ENCODE measurements at regions not wholly inside any gene's neighbourhood (a gene's known extent, or its start where the extent isn't known, plus 50 kb on each side); places are given as distances from the start of the nearest gene placed in this dataset.
"Not testable (repeated sequence)": the region's sequence is repeated elsewhere in the genome, so short reads cannot be mapped to it uniquely, and the experiment has no call there.

DNA sequence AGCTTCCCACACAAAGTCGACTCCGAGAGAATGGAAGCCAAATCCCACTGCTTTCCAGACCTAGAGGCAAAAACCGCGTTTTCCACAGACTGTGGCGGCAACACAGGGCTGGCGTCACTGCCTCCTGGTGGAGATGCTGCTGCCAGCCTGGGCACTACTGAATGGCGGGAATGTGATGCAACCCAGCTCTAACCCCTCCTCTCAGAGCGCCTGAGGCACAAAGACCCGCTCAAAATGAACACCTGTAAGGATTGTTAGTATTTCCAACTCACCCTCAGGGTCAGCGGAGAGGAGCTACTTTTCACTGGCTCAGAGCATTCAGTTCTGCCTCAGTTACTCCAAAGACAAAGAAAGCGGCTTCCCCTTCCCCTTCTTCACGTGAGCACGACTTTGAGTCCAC lies 548.0 kb upstream of the SALL3 start:
- ATAC-seq = no peak
- TF ChIP-seq, protein P1, sequence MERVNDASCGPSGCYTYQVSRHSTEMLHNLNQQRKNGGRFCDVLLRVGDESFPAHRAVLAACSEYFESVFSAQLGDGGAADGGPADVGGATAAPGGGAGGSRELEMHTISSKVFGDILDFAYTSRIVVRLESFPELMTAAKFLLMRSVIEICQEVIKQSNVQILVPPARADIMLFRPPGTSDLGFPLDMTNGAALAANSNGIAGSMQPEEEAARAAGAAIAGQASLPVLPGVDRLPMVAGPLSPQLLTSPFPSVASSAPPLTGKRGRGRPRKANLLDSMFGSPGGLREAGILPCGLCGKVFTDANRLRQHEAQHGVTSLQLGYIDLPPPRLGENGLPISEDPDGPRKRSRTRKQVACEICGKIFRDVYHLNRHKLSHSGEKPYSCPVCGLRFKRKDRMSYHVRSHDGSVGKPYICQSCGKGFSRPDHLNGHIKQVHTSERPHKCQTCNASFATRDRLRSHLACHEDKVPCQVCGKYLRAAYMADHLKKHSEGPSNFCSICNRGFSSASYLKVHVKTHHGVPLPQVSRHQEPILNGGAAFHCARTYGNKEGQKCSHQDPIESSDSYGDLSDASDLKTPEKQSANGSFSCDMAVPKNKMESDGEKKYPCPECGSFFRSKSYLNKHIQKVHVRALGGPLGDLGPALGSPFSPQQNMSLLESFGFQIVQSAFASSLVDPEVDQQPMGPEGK (CRISPR knock-in tag; IDR thresholded peaks at IDR 0.05; ENCODE audit: borderline replicate concordance) = no peak
- TF ChIP-seq SNAI2 (CRISPR knock-in tag; IDR thresholded peaks at IDR 0.05) (no peak), PPARA (CRISPR knock-in tag; IDR thresholded peaks at IDR 0.05; ENCODE audit: borderline replicate concordance) (no peak), TCF4 (CRISPR knock-in tag; IDR thresholded peaks at IDR 0.05; ENCODE audit: borderline replicate concordance) (no peak), ZFP30 (CRISPR knock-in tag; IDR thresholded peaks at IDR 0.05) (no peak), ZNF565 (CRISPR knock-in tag; conservative IDR thresholded peaks at IDR 0.05; ENCODE audit: low read depth) (no peak), CSDC2 (CRISPR knock-in tag; IDR thresholded peaks at IDR 0.05) (no peak), ZFP3 (CRISPR knock-in tag; IDR thresholded peaks at IDR 0.05) (no peak)

DNA sequence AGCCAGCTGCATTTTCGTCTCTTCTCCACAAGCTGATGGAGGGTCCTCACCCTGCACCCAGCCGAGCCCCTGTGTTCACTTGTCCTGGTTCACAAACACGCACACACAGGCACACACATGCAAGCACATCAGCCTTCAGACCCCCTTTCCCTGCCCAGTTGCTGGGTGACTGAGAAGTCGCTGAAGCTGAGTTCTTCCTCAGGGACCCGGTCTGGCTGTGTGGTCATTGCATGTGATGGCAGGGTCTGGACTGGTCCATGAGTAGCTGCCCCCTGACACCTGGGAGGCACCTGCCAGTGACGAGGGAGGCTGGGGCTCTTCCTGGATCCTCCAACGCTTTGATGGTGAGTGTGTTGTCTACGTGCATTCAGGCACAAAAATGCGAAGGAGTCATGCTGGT lies 546.1 kb upstream of the SALL3 start:
- TF ChIP-seq ESRRG (CRISPR knock-in tag; IDR thresholded peaks at IDR 0.05) (no peak), GLIS3 (CRISPR knock-in tag; IDR thresholded peaks at IDR 0.05) (no peak)
- TF ChIP-seq, protein P2, sequence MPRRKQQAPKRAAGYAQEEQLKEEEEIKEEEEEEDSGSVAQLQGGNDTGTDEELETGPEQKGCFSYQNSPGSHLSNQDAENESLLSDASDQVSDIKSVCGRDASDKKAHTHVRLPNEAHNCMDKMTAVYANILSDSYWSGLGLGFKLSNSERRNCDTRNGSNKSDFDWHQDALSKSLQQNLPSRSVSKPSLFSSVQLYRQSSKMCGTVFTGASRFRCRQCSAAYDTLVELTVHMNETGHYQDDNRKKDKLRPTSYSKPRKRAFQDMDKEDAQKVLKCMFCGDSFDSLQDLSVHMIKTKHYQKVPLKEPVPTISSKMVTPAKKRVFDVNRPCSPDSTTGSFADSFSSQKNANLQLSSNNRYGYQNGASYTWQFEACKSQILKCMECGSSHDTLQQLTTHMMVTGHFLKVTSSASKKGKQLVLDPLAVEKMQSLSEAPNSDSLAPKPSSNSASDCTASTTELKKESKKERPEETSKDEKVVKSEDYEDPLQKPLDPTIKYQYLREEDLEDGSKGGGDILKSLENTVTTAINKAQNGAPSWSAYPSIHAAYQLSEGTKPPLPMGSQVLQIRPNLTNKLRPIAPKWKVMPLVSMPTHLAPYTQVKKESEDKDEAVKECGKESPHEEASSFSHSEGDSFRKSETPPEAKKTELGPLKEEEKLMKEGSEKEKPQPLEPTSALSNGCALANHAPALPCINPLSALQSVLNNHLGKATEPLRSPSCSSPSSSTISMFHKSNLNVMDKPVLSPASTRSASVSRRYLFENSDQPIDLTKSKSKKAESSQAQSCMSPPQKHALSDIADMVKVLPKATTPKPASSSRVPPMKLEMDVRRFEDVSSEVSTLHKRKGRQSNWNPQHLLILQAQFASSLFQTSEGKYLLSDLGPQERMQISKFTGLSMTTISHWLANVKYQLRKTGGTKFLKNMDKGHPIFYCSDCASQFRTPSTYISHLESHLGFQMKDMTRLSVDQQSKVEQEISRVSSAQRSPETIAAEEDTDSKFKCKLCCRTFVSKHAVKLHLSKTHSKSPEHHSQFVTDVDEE (CRISPR knock-in tag; IDR thresholded peaks at IDR 0.05) = no peak
- ATAC-seq = no peak

DNA sequence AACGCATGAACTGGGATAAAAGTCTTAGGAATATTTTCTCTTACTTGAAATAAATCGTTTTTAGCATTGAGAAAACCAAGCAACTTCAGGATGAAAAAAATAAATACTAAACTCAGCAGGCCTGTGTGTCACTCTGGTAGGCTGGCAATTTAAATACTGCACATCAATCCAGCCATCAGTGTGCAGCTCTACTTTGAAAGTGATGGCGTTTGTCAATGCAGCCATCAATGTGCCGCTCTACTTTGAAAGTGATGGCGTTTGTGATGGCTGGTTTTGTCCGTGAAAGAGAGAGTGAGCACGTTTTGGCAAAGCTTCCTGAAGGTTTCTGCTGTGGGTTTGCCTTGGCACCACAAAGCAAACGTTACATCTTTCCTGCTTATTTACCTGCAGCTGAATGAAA lies 543.5 kb upstream of the SALL3 start:
- ATAC-seq = no peak
- no peak for TF ChIP-seq GLIS3 (CRISPR knock-in tag; IDR thresholded peaks at IDR 0.05)
- no peak for TF ChIP-seq SNAI2 (CRISPR knock-in tag; IDR thresholded peaks at IDR 0.05)
- TF ChIP-seq ZFP30 (CRISPR knock-in tag; IDR thresholded peaks at IDR 0.05) = no peak
- no peak for TF ChIP-seq BACH2 (CRISPR knock-in tag; IDR thresholded peaks at IDR 0.05; ENCODE audit: borderline replicate concordance)
- no peak for TF ChIP-seq ZFP3 (CRISPR knock-in tag; IDR thresholded peaks at IDR 0.05)
- TF ChIP-seq RARB (CRISPR knock-in tag; IDR thresholded peaks at IDR 0.05) = no peak
- TF ChIP-seq ARNTL (CRISPR knock-in tag; IDR thresholded peaks at IDR 0.05; ENCODE audit: borderline replicate concordance, low read depth) = no peak
- no peak for TF ChIP-seq ZNF70 (CRISPR knock-in tag; IDR thresholded peaks at IDR 0.05)
- no peak for TF ChIP-seq ESRRG (CRISPR knock-in tag; IDR thresholded peaks at IDR 0.05)
- TF ChIP-seq OSR1 (CRISPR knock-in tag; IDR thresholded peaks at IDR 0.05) = no peak

DNA sequence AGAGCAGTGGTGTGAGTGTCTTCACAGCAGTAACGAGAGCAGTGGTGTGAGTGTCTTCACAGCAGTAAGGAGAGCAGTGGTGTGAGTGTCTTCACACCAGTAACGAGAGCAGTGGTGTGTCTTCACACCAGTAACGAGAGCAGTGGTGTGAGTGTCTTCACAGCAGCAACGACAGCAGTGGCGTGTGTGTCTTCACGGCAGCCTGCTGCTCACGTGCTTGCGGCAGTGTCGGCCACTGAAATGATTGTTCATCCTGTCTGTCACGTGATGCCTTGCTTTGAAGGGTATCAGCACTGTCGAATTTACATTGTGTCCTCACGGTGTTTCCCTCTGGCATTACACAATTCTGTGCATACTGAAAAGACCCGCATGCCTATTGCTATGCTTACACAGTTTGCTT lies 541.4 kb upstream of the SALL3 start:
- ATAC-seq = not testable (repeated sequence)

DNA sequence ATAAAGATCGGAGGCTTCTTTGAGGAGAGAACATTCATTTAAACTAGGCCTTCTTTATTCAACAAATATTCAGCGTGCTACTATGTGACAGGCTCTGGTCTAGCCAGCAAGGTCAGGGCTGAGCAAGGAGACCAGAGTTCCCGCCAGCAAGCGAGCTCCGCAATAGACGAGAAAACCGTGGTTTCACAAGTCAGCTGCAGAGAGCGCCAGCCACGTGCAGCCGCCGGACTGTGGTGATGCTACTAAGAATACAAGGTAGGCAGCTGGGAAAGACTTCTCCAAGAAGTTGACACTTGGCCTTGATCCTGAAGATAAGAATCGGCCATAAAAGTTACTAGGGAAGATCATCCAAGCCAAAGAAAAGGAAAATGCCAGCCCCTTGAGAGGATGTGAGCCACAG lies 533.7 kb upstream of the SALL3 start:
- ATAC-seq = no peak
- no peak for TF ChIP-seq ARNTL (CRISPR knock-in tag; IDR thresholded peaks at IDR 0.05; ENCODE audit: borderline replicate concordance, low read depth)

DNA sequence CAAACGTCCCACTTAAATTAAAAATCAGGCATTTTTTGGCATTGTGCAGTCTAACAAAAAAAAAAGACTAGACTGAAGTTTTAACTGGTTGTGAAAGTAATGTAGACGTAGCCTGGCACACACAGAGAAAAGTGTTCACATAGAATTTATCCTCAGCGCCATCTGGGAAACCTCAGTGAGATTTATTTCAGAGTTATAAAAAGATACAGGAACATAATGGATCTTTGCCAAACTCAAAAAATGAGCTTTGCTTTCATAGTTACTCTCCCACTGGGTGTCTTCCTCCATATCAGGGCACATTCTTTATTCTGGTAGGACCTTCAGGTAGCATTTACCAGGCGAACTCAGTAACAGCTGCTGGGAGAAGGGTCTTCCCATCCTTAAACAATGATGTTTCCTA lies 532.4 kb upstream of the SALL3 start:
- TF ChIP-seq, protein P3, sequence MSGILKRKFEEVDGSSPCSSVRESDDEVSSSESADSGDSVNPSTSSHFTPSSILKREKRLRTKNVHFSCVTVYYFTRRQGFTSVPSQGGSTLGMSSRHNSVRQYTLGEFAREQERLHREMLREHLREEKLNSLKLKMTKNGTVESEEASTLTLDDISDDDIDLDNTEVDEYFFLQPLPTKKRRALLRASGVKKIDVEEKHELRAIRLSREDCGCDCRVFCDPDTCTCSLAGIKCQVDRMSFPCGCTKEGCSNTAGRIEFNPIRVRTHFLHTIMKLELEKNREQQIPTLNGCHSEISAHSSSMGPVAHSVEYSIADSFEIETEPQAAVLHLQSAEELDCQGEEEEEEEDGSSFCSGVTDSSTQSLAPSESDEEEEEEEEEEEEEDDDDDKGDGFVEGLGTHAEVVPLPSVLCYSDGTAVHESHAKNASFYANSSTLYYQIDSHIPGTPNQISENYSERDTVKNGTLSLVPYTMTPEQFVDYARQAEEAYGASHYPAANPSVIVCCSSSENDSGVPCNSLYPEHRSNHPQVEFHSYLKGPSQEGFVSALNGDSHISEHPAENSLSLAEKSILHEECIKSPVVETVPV (CRISPR knock-in tag; IDR thresholded peaks at IDR 0.05) = no peak
- no peak for TF ChIP-seq CSDC2 (CRISPR knock-in tag; IDR thresholded peaks at IDR 0.05)
- TF ChIP-seq PPARA (CRISPR knock-in tag; IDR thresholded peaks at IDR 0.05; ENCODE audit: borderline replicate concordance) = no peak
- TF ChIP-seq RARB (CRISPR knock-in tag; IDR thresholded peaks at IDR 0.05) = no peak
- no peak for TF ChIP-seq TOX (CRISPR knock-in tag; IDR thresholded peaks at IDR 0.05; ENCODE audit: borderline replicate concordance)
- no peak for TF ChIP-seq ESRRG (CRISPR knock-in tag; IDR thresholded peaks at IDR 0.05)
- no peak for TF ChIP-seq ZNF8 (CRISPR knock-in tag; IDR thresholded peaks at IDR 0.05)
- TF ChIP-seq, protein P4, sequence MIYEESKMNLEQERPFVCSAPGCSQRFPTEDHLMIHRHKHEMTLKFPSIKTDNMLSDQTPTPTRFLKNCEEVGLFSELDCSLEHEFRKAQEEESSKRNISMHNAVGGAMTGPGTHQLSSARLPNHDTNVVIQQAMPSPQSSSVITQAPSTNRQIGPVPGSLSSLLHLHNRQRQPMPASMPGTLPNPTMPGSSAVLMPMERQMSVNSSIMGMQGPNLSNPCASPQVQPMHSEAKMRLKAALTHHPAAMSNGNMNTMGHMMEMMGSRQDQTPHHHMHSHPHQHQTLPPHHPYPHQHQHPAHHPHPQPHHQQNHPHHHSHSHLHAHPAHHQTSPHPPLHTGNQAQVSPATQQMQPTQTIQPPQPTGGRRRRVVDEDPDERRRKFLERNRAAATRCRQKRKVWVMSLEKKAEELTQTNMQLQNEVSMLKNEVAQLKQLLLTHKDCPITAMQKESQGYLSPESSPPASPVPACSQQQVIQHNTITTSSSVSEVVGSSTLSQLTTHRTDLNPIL (CRISPR knock-in tag; IDR thresholded peaks at IDR 0.05; ENCODE audit: low read depth) = no peak
- TF ChIP-seq OSR1 (CRISPR knock-in tag; IDR thresholded peaks at IDR 0.05) = no peak
- no peak for TF ChIP-seq ZFP3 (CRISPR knock-in tag; IDR thresholded peaks at IDR 0.05)
- no peak for TF ChIP-seq ZNF565 (CRISPR knock-in tag; conservative IDR thresholded peaks at IDR 0.05; ENCODE audit: low read depth)
- TF ChIP-seq ARNTL (CRISPR knock-in tag; IDR thresholded peaks at IDR 0.05; ENCODE audit: borderline replicate concordance, low read depth) = no peak
- TF ChIP-seq ZNF70 (CRISPR knock-in tag; IDR thresholded peaks at IDR 0.05) = no peak
- TF ChIP-seq, protein P5, sequence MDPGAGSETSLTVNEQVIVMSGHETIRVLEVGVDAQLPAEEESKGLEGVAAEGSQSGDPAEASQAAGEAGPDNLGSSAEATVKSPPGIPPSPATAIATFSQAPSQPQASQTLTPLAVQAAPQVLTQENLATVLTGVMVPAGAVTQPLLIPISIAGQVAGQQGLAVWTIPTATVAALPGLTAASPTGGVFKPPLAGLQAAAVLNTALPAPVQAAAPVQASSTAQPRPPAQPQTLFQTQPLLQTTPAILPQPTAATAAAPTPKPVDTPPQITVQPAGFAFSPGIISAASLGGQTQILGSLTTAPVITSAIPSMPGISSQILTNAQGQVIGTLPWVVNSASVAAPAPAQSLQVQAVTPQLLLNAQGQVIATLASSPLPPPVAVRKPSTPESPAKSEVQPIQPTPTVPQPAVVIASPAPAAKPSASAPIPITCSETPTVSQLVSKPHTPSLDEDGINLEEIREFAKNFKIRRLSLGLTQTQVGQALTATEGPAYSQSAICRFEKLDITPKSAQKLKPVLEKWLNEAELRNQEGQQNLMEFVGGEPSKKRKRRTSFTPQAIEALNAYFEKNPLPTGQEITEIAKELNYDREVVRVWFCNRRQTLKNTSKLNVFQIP (CRISPR knock-in tag; IDR thresholded peaks at IDR 0.05; ENCODE audit: borderline replicate concordance, low read depth) = no peak
- TF ChIP-seq ZFP30 (CRISPR knock-in tag; IDR thresholded peaks at IDR 0.05) = no peak
- no peak for TF ChIP-seq GLIS3 (CRISPR knock-in tag; IDR thresholded peaks at IDR 0.05)
- no peak for TF ChIP-seq TCF4 (CRISPR knock-in tag; IDR thresholded peaks at IDR 0.05; ENCODE audit: borderline replicate concordance)
- ATAC-seq = no peak
